HEK293 (cell line): ENCODE measurements at regions not wholly inside any gene's neighbourhood (a gene's known extent, or its start where the extent isn't known, plus 50 kb on each side); places are given as distances from the start of the nearest gene placed in this dataset.

Source experiments
- BCL11B ChIP-seq: fragments of 450-650 bp; formaldehyde crosslinking; IDR thresholded peaks from 2 replicates; pipeline ENCODE4 v1.5.1; 2016; ENCODE audit warnings: low read depth, missing biosample characterization, missing genetic modification characterization
- HOXA7 ChIP-seq: sonication (generic); formaldehyde crosslinking; IDR thresholded peaks from 2 replicates; pipeline ENCODE4 v1.8.1; 2022; ENCODE audit warnings: missing genetic modification reagents, borderline replicate concordance
- REPIN1 ChIP-seq: fragments of 450-650 bp; formaldehyde crosslinking; IDR thresholded peaks from 2 replicates; pipeline ENCODE4 v1.5.1; 2017; ENCODE audit warnings: missing biosample characterization, missing genetic modification characterization, low read depth
- TRIM28 ChIP-seq: IDR thresholded peaks from 2 replicates; pipeline ENCODE4 v1.6.1; 2011; ENCODE audit warnings: low read length, control low read depth, borderline replicate concordance
- YY1 ChIP-seq: fragments of 450-650 bp; formaldehyde crosslinking; IDR thresholded peaks from 2 replicates; pipeline ENCODE4 v1.5.1; 2018; ENCODE audit warnings: missing biosample characterization, missing genetic modification characterization
- ZBTB21 ChIP-seq: fragments of 450-650 bp; formaldehyde crosslinking; IDR thresholded peaks from 2 replicates; pipeline ENCODE4 v1.5.1; 2017; ENCODE audit warnings: missing biosample characterization, missing genetic modification characterization
- ZNF138 ChIP-seq: fragments of 450-650 bp; formaldehyde crosslinking; IDR thresholded peaks from 2 replicates; pipeline ENCODE4 v1.5.1; 2016; ENCODE audit warnings: missing biosample characterization, missing genetic modification characterization, borderline replicate concordance
- ZNF544 ChIP-seq: fragments of 450-650 bp; formaldehyde crosslinking; IDR thresholded peaks from 2 replicates; pipeline ENCODE4 v1.5.0; 2017; ENCODE audit warnings: missing biosample characterization, missing genetic modification characterization
- ZNF549 ChIP-seq: fragments of 450-650 bp; IDR thresholded peaks from 2 replicates; pipeline ENCODE4 v1.5.1; 2018; ENCODE audit warnings: missing biosample characterization, missing genetic modification characterization, mild to moderate bottlenecking, inconsistent platforms, moderate library complexity
- ZXDB ChIP-seq: fragments of 450-650 bp; formaldehyde crosslinking; IDR thresholded peaks from 2 replicates; pipeline ENCODE4 v1.5.1; 2016; ENCODE audit warnings: missing biosample characterization, missing genetic modification characterization
- TF ChIP-seq, protein P1 (sequence below): fragments of 450-650 bp; formaldehyde crosslinking; IDR thresholded peaks from 2 replicates; pipeline ENCODE4 v1.5.1; 2016; ENCODE audit warnings: missing biosample characterization, missing genetic modification characterization
- TF ChIP-seq, protein P2 (sequence below): fragments of 450-650 bp; formaldehyde crosslinking; IDR thresholded peaks from 2 replicates; pipeline ENCODE4 v1.5.1; 2016; ENCODE audit warnings: missing biosample characterization, missing genetic modification characterization

DNA sequence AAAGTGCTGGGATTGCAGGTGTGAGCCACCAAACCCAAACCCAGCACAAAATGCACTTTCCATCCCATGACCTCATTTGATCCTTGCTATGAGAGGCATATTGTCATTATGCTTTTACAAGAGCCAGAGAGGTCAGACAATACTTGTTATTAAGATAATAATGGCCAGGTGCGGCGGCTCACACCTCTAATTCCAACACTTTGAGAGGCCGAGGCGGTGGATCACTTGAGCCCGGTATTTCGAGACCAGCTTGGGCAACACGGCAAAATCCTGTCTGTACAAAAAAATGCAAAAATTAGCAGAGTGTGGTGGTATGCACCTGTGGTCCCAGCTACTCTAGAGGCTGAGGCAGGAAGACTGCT is 55.9 kb upstream of the IL17B start:
- TF ChIP-seq, protein P1, sequence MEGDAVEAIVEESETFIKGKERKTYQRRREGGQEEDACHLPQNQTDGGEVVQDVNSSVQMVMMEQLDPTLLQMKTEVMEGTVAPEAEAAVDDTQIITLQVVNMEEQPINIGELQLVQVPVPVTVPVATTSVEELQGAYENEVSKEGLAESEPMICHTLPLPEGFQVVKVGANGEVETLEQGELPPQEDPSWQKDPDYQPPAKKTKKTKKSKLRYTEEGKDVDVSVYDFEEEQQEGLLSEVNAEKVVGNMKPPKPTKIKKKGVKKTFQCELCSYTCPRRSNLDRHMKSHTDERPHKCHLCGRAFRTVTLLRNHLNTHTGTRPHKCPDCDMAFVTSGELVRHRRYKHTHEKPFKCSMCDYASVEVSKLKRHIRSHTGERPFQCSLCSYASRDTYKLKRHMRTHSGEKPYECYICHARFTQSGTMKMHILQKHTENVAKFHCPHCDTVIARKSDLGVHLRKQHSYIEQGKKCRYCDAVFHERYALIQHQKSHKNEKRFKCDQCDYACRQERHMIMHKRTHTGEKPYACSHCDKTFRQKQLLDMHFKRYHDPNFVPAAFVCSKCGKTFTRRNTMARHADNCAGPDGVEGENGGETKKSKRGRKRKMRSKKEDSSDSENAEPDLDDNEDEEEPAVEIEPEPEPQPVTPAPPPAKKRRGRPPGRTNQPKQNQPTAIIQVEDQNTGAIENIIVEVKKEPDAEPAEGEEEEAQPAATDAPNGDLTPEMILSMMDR (tag by site-specific recombination), result no peak
- TF ChIP-seq BCL11B (tag by site-specific recombination), result no peak
- no peak for TF ChIP-seq ZXDB
- TF ChIP-seq, protein P2, sequence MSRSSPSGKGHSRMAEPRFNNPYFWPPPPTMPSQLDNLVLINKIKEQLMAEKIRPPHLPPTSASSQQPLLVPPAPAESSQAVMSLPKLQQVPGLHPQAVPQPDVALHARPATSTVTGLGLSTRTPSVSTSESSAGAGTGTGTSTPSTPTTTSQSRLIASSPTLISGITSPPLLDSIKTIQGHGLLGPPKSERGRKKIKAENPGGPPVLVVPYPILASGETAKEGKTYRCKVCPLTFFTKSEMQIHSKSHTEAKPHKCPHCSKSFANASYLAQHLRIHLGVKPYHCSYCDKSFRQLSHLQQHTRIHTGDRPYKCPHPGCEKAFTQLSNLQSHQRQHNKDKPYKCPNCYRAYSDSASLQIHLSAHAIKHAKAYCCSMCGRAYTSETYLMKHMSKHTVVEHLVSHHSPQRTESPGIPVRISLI (tag by site-specific recombination), result no peak
- TF ChIP-seq TRIM28, result no peak
- TF ChIP-seq HOXA7 (CRISPR knock-in tag), result no peak
- no peak for TF ChIP-seq ZNF544 (tag by site-specific recombination)
- TF ChIP-seq ZBTB21 (tag by site-specific recombination), result no peak
- TF ChIP-seq ZNF549, result no peak
- no peak for TF ChIP-seq ZNF138 (tag by site-specific recombination)
- TF ChIP-seq YY1 (tag by site-specific recombination), result no peak
- no peak for TF ChIP-seq REPIN1 (tag by site-specific recombination)
